ENCODE measurements at regions not wholly inside any gene's neighbourhood (a gene's known extent, or its start where the extent isn't known, plus 50 kb on each side); places are given as distances from the start of the nearest gene placed in this dataset.

DNA sequence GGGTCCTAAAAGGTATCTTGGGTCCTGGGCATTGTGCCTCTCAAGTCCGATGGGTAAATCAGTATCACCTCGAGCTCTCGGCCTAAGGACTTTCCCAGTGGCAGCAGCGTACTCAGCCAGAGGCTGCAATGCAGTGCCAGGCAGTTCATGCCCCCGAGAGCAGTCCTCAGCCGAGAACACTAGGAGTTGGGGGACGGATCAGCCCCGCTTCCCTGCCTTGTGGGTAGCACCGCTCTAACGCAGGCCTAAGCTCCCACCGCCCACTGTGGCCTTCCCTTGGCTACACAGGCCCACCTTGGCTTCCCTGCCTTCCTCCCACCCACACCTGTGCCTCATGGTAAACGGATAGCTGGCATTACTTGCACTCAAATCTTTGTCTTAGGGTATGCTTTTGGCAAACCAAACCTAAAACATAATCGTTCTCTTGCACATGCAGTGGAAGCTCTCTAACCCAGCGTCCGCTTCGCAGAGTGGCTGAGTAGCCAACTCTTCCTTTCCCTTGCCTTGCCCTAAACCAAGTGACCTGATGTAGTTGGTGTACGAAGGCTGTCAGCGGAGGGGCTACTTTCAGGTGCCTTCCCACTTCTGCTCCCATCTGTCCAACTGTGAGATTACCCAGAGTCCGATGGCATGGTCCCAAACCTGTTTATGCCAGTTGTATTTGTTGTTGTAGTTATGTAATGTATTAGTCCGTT is 73.2 kb upstream of the CHST15 start:
- Histone ChIP-seq H3K9ac (ENCODE audit: low read length) (no peak overlapping the region), H3K4me2 (ENCODE audit: low read length) (no peak overlapping the region), H3K4me3 (replicated peaks in 1 of 2; ENCODE audit: low read depth in 1 of 2, low read length in 2 of 2) (no peak overlapping the region), H3K36me3 (ENCODE audit: control insufficient read depth in 1 of 2, insufficient read depth in 2 of 2, low read length in 2 of 2) (no peaks in the 10 kb centered on the region), H3K9me2 (ENCODE audit: insufficient read depth) (no peaks in the 10 kb centered on the region), H3K4me1 (ENCODE audit: control insufficient read depth in 1 of 2, insufficient read depth in 2 of 2, low read length in 2 of 2) (peaks cover 0 to 4% of the 10 kb centered on the region in 2 experiments; a peak in 1 of 4 replicates), H3K79me2 (ENCODE audit: insufficient read depth, low read length) (no peaks in the 10 kb centered on the region), H3K9me3 (ENCODE audit: control insufficient read depth in 1 of 2, insufficient read depth in 1 of 2, low read depth in 1 of 2, low read length in 2 of 2) (no peaks in the 10 kb centered on the region), H2AFZ (ENCODE audit: low read depth, low read length, poor library complexity, severe bottlenecking) (no peak overlapping the region), H3K27me3 (ENCODE audit: insufficient read depth, low read length) (no peaks in the 10 kb centered on the region), H4K20me1 (ENCODE audit: insufficient read depth) (no peaks in the 10 kb centered on the region), H3K27ac (ENCODE audit: low read depth, low read length) (no peak overlapping the region)
- no peak for TF ChIP-seq ZNF274 (IDR thresholded peaks at IDR 0.05; ENCODE audit: low read depth, low read length)
- no peak for TF ChIP-seq YY1 (IDR thresholded peaks at IDR 0.05; ENCODE audit: extremely low read depth, insufficient replicate concordance, low read depth, low read length)
- TF ChIP-seq SIN3A (IDR thresholded peaks at IDR 0.05; ENCODE audit: low read depth): no peak
- no peak for TF ChIP-seq CEBPB (IDR thresholded peaks at IDR 0.05; ENCODE audit: low read depth)
- no peak for TF ChIP-seq ZFX (IDR thresholded peaks at IDR 0.05)
- TF ChIP-seq TCF7L2 (IDR thresholded peaks at IDR 0.05; ENCODE audit: borderline replicate concordance, extremely low read depth, insufficient read depth, insufficient read length): no peak
- no peak for TF ChIP-seq EGR1 (IDR thresholded peaks at IDR 0.05; ENCODE audit: low read depth)
- TF ChIP-seq, protein P1, sequence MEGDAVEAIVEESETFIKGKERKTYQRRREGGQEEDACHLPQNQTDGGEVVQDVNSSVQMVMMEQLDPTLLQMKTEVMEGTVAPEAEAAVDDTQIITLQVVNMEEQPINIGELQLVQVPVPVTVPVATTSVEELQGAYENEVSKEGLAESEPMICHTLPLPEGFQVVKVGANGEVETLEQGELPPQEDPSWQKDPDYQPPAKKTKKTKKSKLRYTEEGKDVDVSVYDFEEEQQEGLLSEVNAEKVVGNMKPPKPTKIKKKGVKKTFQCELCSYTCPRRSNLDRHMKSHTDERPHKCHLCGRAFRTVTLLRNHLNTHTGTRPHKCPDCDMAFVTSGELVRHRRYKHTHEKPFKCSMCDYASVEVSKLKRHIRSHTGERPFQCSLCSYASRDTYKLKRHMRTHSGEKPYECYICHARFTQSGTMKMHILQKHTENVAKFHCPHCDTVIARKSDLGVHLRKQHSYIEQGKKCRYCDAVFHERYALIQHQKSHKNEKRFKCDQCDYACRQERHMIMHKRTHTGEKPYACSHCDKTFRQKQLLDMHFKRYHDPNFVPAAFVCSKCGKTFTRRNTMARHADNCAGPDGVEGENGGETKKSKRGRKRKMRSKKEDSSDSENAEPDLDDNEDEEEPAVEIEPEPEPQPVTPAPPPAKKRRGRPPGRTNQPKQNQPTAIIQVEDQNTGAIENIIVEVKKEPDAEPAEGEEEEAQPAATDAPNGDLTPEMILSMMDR (IDR thresholded peaks at IDR 0.05 in 2 of 3, conservative IDR thresholded peaks at IDR 0.05 in 1 of 3; ENCODE audit: borderline replicate concordance in 1 of 3, insufficient read depth in 1 of 3, low read depth in 2 of 3, low read length in 2 of 3): no peak
- TF ChIP-seq EZH2phosphoT487 (IDR thresholded peaks at IDR 0.05; ENCODE audit: borderline replicate concordance): no peak
- TF ChIP-seq SP1 (IDR thresholded peaks at IDR 0.05; ENCODE audit: low read depth): no peak
- no peak for TF ChIP-seq EZH2 (IDR thresholded peaks at IDR 0.05)
- TF ChIP-seq POLR2A (IDR thresholded peaks at IDR 0.05; ENCODE audit: borderline replicate concordance, extremely low read depth, insufficient read depth, insufficient read length): no peak
- TF ChIP-seq, protein P2, sequence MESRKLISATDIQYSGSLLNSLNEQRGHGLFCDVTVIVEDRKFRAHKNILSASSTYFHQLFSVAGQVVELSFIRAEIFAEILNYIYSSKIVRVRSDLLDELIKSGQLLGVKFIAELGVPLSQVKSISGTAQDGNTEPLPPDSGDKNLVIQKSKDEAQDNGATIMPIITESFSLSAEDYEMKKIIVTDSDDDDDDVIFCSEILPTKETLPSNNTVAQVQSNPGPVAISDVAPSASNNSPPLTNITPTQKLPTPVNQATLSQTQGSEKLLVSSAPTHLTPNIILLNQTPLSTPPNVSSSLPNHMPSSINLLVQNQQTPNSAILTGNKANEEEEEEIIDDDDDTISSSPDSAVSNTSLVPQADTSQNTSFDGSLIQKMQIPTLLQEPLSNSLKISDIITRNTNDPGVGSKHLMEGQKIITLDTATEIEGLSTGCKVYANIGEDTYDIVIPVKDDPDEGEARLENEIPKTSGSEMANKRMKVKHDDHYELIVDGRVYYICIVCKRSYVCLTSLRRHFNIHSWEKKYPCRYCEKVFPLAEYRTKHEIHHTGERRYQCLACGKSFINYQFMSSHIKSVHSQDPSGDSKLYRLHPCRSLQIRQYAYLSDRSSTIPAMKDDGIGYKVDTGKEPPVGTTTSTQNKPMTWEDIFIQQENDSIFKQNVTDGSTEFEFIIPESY (IDR thresholded peaks at IDR 0.05; ENCODE audit: extremely low read depth, insufficient replicate concordance, low read length): no peak
- no peak for TF ChIP-seq FOSL1 (IDR thresholded peaks at IDR 0.05; ENCODE audit: low read depth)
- no peak for TF ChIP-seq RAD21 (IDR thresholded peaks at IDR 0.05; ENCODE audit: low read depth)
- TF ChIP-seq JUND (IDR thresholded peaks at IDR 0.05): no peak
- no peak for TF ChIP-seq POLR2AphosphoS5 (IDR thresholded peaks at IDR 0.05; ENCODE audit: low read depth, low read length)
- TF ChIP-seq, protein P3, sequence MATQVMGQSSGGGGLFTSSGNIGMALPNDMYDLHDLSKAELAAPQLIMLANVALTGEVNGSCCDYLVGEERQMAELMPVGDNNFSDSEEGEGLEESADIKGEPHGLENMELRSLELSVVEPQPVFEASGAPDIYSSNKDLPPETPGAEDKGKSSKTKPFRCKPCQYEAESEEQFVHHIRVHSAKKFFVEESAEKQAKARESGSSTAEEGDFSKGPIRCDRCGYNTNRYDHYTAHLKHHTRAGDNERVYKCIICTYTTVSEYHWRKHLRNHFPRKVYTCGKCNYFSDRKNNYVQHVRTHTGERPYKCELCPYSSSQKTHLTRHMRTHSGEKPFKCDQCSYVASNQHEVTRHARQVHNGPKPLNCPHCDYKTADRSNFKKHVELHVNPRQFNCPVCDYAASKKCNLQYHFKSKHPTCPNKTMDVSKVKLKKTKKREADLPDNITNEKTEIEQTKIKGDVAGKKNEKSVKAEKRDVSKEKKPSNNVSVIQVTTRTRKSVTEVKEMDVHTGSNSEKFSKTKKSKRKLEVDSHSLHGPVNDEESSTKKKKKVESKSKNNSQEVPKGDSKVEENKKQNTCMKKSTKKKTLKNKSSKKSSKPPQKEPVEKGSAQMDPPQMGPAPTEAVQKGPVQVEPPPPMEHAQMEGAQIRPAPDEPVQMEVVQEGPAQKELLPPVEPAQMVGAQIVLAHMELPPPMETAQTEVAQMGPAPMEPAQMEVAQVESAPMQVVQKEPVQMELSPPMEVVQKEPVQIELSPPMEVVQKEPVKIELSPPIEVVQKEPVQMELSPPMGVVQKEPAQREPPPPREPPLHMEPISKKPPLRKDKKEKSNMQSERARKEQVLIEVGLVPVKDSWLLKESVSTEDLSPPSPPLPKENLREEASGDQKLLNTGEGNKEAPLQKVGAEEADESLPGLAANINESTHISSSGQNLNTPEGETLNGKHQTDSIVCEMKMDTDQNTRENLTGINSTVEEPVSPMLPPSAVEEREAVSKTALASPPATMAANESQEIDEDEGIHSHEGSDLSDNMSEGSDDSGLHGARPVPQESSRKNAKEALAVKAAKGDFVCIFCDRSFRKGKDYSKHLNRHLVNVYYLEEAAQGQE (IDR thresholded peaks at IDR 0.05; ENCODE audit: low read depth): no peak
- CTCF ChIA-PET: no interaction called here
- POLR2A ChIA-PET: no interaction called here
- DNase-seq (ENCODE audit: low read depth, low spot score) (no peak), ATAC-seq (no peak)
- RAD21 ChIA-PET (ENCODE audit: low non-redundant PET in 1 of 2, low total read pairs in 2 of 2, uncharacterized antibody in 2 of 2, unreplicated experiment in 2 of 2): no interaction called here
- no TSS peak for BruUV-seq (replicated peaks)
- intact Hi-C loops (cut with micrococcal nuclease): no loop called here
